Adrenal gland (tissue), 5 donors: ENCODE measurements at regions not wholly inside any gene's neighbourhood (a gene's known extent, or its start where the extent isn't known, plus 50 kb on each side); places are given as distances from the start of the nearest gene placed in this dataset.

Source experiments
- CTCF ChIP-seq, 6 experiments: fragments of 450-650 bp in 4 of 6; fragments of 200-600 bp in 2 of 6; sonication (generic) in 1 of 6; IDR thresholded peaks; 1 replicate in 5 of 6; 2 replicates in 1 of 6; pipeline versions ENCODE4 v1.5.1 to v1.8.0; 2016 to 2021; ENCODE audit warnings: antibody characterized with exemption in 6 of 6, mild to moderate bottlenecking in 2 of 6, moderate library complexity in 1 of 6
- POLR2A ChIP-seq, 2 donors: fragments of 450-650 bp; IDR thresholded peaks; one replicate each; pipeline ENCODE4 v1.6.1; 2017; ENCODE audit warnings: antibody characterized with exemption in 2 of 2, mild to moderate bottlenecking in 2 of 2, moderate library complexity in 1 of 2
- donor health status: DM: no; HTN: no; CAD: no.

GRCh38 chr18:44143072-44143471, 537.6 kb upstream of the SETBP1 start:
- TF ChIP-seq CTCF (IDR thresholded peaks at IDR 0.05) = no peak
- TF ChIP-seq POLR2A (IDR thresholded peaks at IDR 0.05) = no peak
